ENCODE measurements at regions not wholly inside any gene's neighbourhood (a gene's known extent, or its start where the extent isn't known, plus 50 kb on each side); places are given as distances from the start of the nearest gene placed in this dataset.

GRCh38 chr1:194295685-194296084, 1109.3 kb upstream of the B3GALT2 start:
- peak; percentile 83 for TF ChIP-seq CTCF (conservative IDR thresholded peaks at IDR 0.05)
- Histone ChIP-seq H3K9me3 (ENCODE audit: control insufficient read depth, low read length) (no peaks in the 10 kb centered on the region), H3K27ac (ENCODE audit: low read depth, low read length) (no peak overlapping the region), H3K4me1 (ENCODE audit: control insufficient read depth, insufficient read depth, low read length) (no peaks in the 10 kb centered on the region), H3K36me3 (ENCODE audit: control insufficient read depth, insufficient read depth, low read length) (no peaks in the 10 kb centered on the region), H3K4me3 (ENCODE audit: low read length) (no peak overlapping the region), H3K9ac (ENCODE audit: extremely low read depth, low read length, poor library complexity, severe bottlenecking) (no peak overlapping the region), H3K27me3 (ENCODE audit: control insufficient read depth, insufficient read depth, low read length, poor library complexity, severe bottlenecking) (no peaks in the 10 kb centered on the region)
- Mint-ChIP-seq H3K36me3 (ENCODE audit: low read depth) (no peaks in the 10 kb centered on the region), H3K9me3 (no peaks in the 10 kb centered on the region), H3K4me1 (no peaks in the 10 kb centered on the region), H3K4me3 (no peak overlapping the region), H3K27me3 (ENCODE audit: insufficient read depth) (no peaks in the 10 kb centered on the region), H3K27ac (no peak overlapping the region)
- WGBS, 2 experiments (ENCODE audit: insufficient coverage in 1 of 2, insufficient read length in 1 of 2) = 29 to 45% methylated on average over 1 of the region's 1 CpG
- DNase-seq = peak; percentile 53

- Mint-ChIP-seq H3K4me1 (no peaks in the 10 kb centered on the region), H3K9me3 (no peaks in the 10 kb centered on the region), H3K36me3 (ENCODE audit: low read depth) (no peaks in the 10 kb centered on the region), H3K27me3 (ENCODE audit: insufficient read depth) (no peaks in the 10 kb centered on the region), H3K4me3 (no peak overlapping the region), H3K27ac (no peak overlapping the region)
- Histone ChIP-seq H3K9ac (ENCODE audit: extremely low read depth, low read length, poor library complexity, severe bottlenecking) (no peak overlapping the region), H3K36me3 (ENCODE audit: control insufficient read depth, insufficient read depth, low read length) (no peaks in the 10 kb centered on the region), H3K4me1 (ENCODE audit: control insufficient read depth, insufficient read depth, low read length) (no peaks in the 10 kb centered on the region), H3K27ac (ENCODE audit: low read depth, low read length) (no peak overlapping the region), H3K9me3 (ENCODE audit: control insufficient read depth, low read length) (no peaks in the 10 kb centered on the region), H3K4me3 (ENCODE audit: low read length) (no peak overlapping the region), H3K27me3 (ENCODE audit: control insufficient read depth, insufficient read depth, low read length, poor library complexity, severe bottlenecking) (no peaks in the 10 kb centered on the region)
- DNase-seq = peak; percentile 45
- WGBS, 2 experiments (ENCODE audit: insufficient coverage in 1 of 2, insufficient read length in 1 of 2) = 93% methylated on average over 1 of the region's 1 CpG; no CpG with 5 or more reads in 1 of the 2 experiments
- TF ChIP-seq CTCF (conservative IDR thresholded peaks at IDR 0.05) = no peak
These were observed 1107.5 kb upstream of the B3GALT2 start for GRCh38 chr1:194293851-194294405.

- 69 to 71% methylated on average over 2 of the region's 3 CpGs for WGBS, 2 experiments (ENCODE audit: insufficient coverage in 1 of 2, insufficient read length in 1 of 2)
- H3K4me3 Mint-ChIP-seq = no peak overlapping the region
- no peak for TF ChIP-seq CTCF (conservative IDR thresholded peaks at IDR 0.05)
- H3K9me3 Mint-ChIP-seq = no peaks in the 10 kb centered on the region
- Histone ChIP-seq H3K4me3 (ENCODE audit: low read length) (no peak overlapping the region), H3K9ac (ENCODE audit: extremely low read depth, low read length, poor library complexity, severe bottlenecking) (no peak overlapping the region), H3K9me3 (ENCODE audit: control insufficient read depth, low read length) (no peaks in the 10 kb centered on the region), H3K27ac (ENCODE audit: low read depth, low read length) (no peak overlapping the region), H3K4me1 (ENCODE audit: control insufficient read depth, insufficient read depth, low read length) (no peaks in the 10 kb centered on the region), H3K27me3 (ENCODE audit: control insufficient read depth, insufficient read depth, low read length, poor library complexity, severe bottlenecking) (no peaks in the 10 kb centered on the region), H3K36me3 (ENCODE audit: control insufficient read depth, insufficient read depth, low read length) (no peaks in the 10 kb centered on the region)
- no peaks in the 10 kb centered on the region for H3K4me1 Mint-ChIP-seq
- H3K27ac Mint-ChIP-seq = no peak overlapping the region
- no peaks in the 10 kb centered on the region for H3K36me3 Mint-ChIP-seq (ENCODE audit: low read depth)
- DNase-seq = no peak
- no peaks in the 10 kb centered on the region for H3K27me3 Mint-ChIP-seq (ENCODE audit: insufficient read depth)
These were observed 1106.6 kb upstream of the B3GALT2 start for GRCh38 chr1:194292966-194293365.
